ENCODE measurements at regions not wholly inside any gene's neighbourhood (a gene's known extent, or its start where the extent isn't known, plus 50 kb on each side); places are given as distances from the start of the nearest gene placed in this dataset.

GRCh38 chr6:48826152-48826515, 636.9 kb downstream of the MMUT start:
- Histone ChIP-seq H3K9me3 (no peaks in the 10 kb centered on the region), H3K27me3 (ENCODE audit: low read depth) (no peaks in the 10 kb centered on the region), H3K36me3 (replicated peaks) (no peaks in the 10 kb centered on the region), H3K4me1 (no peaks in the 10 kb centered on the region), H3K4me3 (no peak overlapping the region)
- in situ Hi-C loops (cut with MboI; ENCODE audit: low sequenced_read_pairs) = no loop called here
- no peak for DNase-seq (ENCODE audit: low spot score in 2 of 2)

DNA sequence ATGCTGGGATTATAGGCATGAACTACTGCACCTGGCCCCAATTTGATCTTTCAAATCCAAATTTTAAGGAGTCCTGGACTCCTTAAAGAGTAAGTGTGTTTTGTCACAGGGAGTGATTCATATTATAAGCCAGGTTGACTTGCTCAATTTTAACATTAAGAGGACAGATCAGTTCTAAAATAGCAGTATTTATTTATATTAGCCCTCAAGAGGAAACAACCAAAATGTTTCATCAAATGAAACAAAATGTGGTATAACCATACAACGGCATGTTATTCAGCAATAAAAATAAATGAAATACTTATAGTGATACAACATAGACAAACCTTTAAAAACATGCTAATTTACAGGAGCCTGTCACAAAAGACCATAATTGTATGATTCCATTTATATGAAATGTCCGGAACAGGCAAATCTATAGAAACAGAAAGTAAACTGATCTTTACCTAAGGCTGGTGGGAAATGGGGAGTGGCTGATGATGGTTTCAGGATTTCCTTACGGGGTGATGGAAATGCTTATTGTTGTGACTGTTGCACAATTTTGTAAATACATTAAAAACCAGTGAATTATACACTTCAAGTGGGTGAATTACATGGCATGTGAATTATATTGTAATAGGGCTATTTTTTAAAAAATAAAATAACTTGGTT, 637.4 kb downstream of the MMUT start:
- in situ Hi-C loops (cut with MboI; ENCODE audit: low sequenced_read_pairs) = no loop called here
- no peak for DNase-seq (ENCODE audit: low spot score in 2 of 2)
- no peaks in the 10 kb centered on the region for H3K27me3 ChIP-seq (ENCODE audit: low read depth)
- H3K4me1 ChIP-seq = no peaks in the 10 kb centered on the region
- no peaks in the 10 kb centered on the region for H3K36me3 ChIP-seq (replicated peaks)
- H3K9me3 ChIP-seq = no peaks in the 10 kb centered on the region
- no peak overlapping the region for H3K4me3 ChIP-seq

- Histone ChIP-seq H3K9me3 (no peaks in the 10 kb centered on the region), H3K36me3 (replicated peaks) (no peaks in the 10 kb centered on the region), H3K4me3 (no peak overlapping the region), H3K4me1 (no peaks in the 10 kb centered on the region), H3K27me3 (ENCODE audit: low read depth) (no peaks in the 10 kb centered on the region)
- in situ Hi-C loops (cut with MboI; ENCODE audit: low sequenced_read_pairs) = no loop called here
- no peak for DNase-seq (ENCODE audit: low spot score in 2 of 2)
Measured at GRCh38 chr6:48818052-48818412, 645.0 kb downstream of the MMUT start.

DNA sequence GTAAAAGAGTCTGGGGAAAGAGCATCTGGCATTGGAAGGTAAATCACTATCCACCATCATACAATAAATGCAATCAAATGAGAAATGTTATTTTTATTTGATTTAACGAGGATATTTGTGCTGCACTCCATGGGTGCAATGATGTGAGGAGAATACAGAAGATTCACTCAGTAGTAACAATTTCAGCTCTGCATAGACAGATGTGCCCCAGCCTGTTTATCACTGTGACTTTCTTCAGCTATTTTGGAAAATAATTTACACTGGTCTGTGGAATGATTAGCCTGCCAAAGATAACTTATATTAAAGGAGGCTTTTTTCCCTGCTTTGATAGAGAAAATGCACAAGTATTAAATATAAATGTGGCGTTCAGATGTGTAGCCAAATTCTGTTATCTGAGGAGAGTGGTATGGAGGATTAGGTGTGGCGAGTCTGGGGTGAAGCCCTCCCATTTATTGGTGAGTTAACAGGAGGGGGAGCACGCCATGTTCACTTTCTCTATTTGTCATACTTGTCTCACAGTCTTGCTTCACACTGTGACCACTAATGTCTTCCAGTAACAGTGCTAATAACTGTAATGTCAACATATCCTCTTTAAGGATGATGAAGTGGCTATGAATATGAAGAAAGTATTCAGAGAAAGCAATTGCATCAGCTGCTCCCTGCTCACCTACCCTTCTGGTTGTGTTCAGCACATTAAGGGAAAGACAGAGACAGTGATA, 645.6 kb downstream of the MMUT start:
- Histone ChIP-seq H3K9me3 (no peaks in the 10 kb centered on the region), H3K4me3 (no peak overlapping the region), H3K4me1 (no peaks in the 10 kb centered on the region), H3K27me3 (ENCODE audit: low read depth) (no peaks in the 10 kb centered on the region), H3K36me3 (replicated peaks) (no peaks in the 10 kb centered on the region)
- no peak for DNase-seq (ENCODE audit: low spot score in 2 of 2)
- in situ Hi-C loops (cut with MboI; ENCODE audit: low sequenced_read_pairs) = no loop called here

DNA sequence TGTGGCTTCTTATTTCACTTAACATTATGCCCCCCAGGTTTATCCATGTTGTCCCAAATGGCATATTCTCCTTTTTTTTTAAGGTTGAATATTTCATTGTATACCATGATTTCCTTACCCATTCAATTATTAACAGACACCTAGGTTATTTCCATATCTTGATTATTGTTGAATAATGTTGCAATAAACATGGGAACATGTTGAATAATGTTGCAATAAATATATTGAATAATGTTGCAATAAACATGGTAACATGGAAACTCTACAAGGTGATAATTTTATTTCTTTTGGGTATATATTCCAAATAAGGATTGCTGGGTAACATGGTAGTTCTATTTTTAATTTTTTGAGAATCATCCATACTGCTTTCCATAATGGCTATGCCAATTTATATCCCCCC, 648.1 kb downstream of the MMUT start:
- in situ Hi-C loops (cut with MboI; ENCODE audit: low sequenced_read_pairs) = no loop called here
- Histone ChIP-seq H3K36me3 (replicated peaks) (no peaks in the 10 kb centered on the region), H3K4me3 (no peak overlapping the region), H3K27me3 (ENCODE audit: low read depth) (no peaks in the 10 kb centered on the region), H3K9me3 (no peaks in the 10 kb centered on the region), H3K4me1 (no peaks in the 10 kb centered on the region)
- no peak for DNase-seq (ENCODE audit: low spot score in 2 of 2)

DNA sequence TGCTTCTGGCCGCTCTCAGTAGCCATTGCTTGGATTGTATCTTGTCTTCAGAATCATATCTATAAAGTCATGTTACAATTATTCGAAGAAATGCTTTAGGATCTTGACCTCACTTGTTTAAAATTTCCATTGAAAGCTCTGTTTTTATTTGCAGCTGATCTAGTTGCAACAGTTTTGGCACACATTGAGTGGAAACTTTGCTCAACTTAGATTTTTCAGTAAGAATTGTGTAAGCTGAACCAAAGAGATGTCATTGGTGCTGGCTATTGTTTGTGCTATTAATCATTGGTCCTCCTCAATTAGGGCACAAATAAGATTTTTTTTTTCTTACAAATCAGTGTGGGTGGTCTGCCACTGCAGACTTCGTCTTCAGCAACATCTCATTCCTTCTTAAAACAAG, 649.2 kb downstream of the MMUT start:
- H3K27me3 ChIP-seq (ENCODE audit: low read depth) = no peaks in the 10 kb centered on the region
- no peaks in the 10 kb centered on the region for H3K4me1 ChIP-seq
- in situ Hi-C loops (cut with MboI; ENCODE audit: low sequenced_read_pairs) = no loop called here
- no peaks in the 10 kb centered on the region for H3K36me3 ChIP-seq (replicated peaks)
- no peak overlapping the region for H3K4me3 ChIP-seq
- DNase-seq (ENCODE audit: low spot score in 2 of 2) = no peak
- no peaks in the 10 kb centered on the region for H3K9me3 ChIP-seq

DNA sequence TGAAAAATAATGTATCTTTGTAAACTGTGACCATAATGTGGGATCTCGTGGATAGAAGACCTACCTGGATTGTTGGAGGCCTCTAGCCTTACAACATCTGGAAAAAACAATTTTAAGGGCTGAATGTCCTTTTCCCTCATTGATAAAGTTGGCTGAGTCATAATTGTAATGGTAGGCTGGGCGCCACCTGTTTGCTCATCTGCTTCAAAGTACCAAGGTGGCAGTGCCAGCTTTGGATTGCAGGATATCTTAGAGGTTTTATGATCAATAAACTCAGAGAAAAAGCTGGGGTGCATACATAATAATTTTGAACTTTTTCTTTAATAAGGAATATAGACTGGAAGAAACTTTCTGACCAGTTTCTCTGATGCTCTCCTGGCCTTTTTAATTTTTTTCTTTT, 653.4 kb downstream of the MMUT start:
- Histone ChIP-seq H3K4me3 (no peak overlapping the region), H3K27me3 (ENCODE audit: low read depth) (no peaks in the 10 kb centered on the region), H3K4me1 (no peaks in the 10 kb centered on the region), H3K9me3 (no peaks in the 10 kb centered on the region), H3K36me3 (replicated peaks) (no peaks in the 10 kb centered on the region)
- in situ Hi-C loops (cut with MboI; ENCODE audit: low sequenced_read_pairs) = no loop called here
- DNase-seq (ENCODE audit: low spot score in 2 of 2) = no peak

- no peak overlapping the region for H3K4me3 ChIP-seq
- H3K4me1 ChIP-seq = no peaks in the 10 kb centered on the region
- no peaks in the 10 kb centered on the region for H3K36me3 ChIP-seq (replicated peaks)
- in situ Hi-C loops (cut with MboI; ENCODE audit: low sequenced_read_pairs) = no loop called here
- DNase-seq (ENCODE audit: low spot score in 2 of 2) = no peak
- H3K9me3 ChIP-seq = no peaks in the 10 kb centered on the region
- no peaks in the 10 kb centered on the region for H3K27me3 ChIP-seq (ENCODE audit: low read depth)
Measured at GRCh38 chr6:48809245-48809644, 653.8 kb downstream of the MMUT start.

DNA sequence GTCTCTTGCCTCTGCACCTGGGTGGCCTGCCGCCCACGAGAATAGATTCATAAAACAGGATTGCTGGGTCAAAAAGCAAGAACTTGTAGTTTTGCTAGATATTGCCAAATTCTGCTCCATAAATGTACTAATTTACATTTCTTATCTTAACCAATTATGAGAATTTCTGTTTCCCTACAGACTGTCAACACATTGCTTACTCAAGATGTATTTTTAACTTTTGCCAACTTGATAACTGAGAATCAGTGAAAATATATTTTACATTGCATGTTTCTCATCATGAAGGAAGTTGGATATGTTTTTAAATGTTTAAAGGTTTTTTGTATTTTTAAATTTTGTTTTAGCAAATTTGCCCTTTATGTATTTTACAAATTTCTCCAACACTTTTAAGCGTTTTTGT, 664.8 kb downstream of the MMUT start:
- Histone ChIP-seq H3K9me3 (no peaks in the 10 kb centered on the region), H3K4me1 (no peaks in the 10 kb centered on the region), H3K4me3 (no peak overlapping the region), H3K36me3 (replicated peaks) (no peaks in the 10 kb centered on the region), H3K27me3 (ENCODE audit: low read depth) (no peaks in the 10 kb centered on the region)
- in situ Hi-C loops (cut with MboI; ENCODE audit: low sequenced_read_pairs) = no loop called here
- no peak for DNase-seq (ENCODE audit: low spot score in 2 of 2)

DNA sequence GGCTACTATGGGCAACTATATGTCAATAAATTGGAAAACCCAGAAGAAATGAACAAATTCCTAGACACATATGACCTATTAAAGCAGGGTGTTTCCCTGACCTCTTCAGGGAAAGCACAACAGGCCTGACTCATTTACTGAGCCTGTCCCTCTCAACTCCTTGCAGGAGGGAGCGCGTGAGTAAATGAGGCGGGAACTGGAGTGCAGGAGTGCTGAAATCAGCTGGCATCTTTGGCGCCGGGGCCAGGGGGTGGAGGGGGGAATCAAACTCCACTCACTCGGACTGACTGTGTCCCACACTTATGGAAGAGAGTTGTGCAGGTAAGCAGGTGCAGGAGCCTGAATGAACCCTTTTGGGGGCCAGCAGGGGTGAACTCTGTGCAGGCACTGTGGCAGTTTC, 671.2 kb upstream of the PTCHD4 start:
- Histone ChIP-seq H3K4me3 (no peak overlapping the region), H3K36me3 (replicated peaks) (no peaks in the 10 kb centered on the region), H3K27me3 (ENCODE audit: low read depth) (no peaks in the 10 kb centered on the region), H3K9me3 (no peaks in the 10 kb centered on the region), H3K4me1 (no peaks in the 10 kb centered on the region)
- in situ Hi-C loops (cut with MboI; ENCODE audit: low sequenced_read_pairs) = no loop called here
- no peak for DNase-seq (ENCODE audit: low spot score in 2 of 2)

- Histone ChIP-seq H3K27me3 (ENCODE audit: low read depth) (no peaks in the 10 kb centered on the region), H3K36me3 (replicated peaks) (no peaks in the 10 kb centered on the region), H3K4me3 (no peak overlapping the region), H3K4me1 (no peaks in the 10 kb centered on the region), H3K9me3 (no peaks in the 10 kb centered on the region)
- in situ Hi-C loops (cut with MboI; ENCODE audit: low sequenced_read_pairs) = no loop called here
- no peak for DNase-seq (ENCODE audit: low spot score in 2 of 2)
Measured at GRCh38 chr6:48777411-48777810, 666.4 kb upstream of the PTCHD4 start.

DNA sequence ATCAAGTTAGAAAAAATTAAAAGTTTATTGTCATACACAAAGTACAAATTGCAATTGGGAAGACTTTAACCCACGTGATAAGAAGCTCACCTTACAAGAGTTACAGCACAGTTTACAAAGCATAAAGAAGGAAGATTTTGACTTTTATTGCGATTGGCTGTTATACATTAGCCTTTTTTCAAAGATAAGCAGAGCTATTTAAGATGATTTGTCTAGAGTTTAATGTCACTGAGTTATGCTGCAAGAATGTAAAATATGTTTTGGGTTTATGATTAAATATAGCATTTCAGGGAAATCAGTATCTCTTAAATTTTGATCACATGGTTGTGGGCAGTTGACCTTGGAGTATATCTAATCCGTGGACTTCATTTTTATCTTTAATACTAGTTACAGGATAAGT, 664.2 kb upstream of the PTCHD4 start:
- Histone ChIP-seq H3K27me3 (ENCODE audit: low read depth) (no peaks in the 10 kb centered on the region), H3K9me3 (no peaks in the 10 kb centered on the region), H3K4me1 (no peaks in the 10 kb centered on the region), H3K36me3 (replicated peaks) (no peaks in the 10 kb centered on the region), H3K4me3 (no peak overlapping the region)
- in situ Hi-C loops (cut with MboI; ENCODE audit: low sequenced_read_pairs) = no loop called here
- no peak for DNase-seq (ENCODE audit: low spot score in 2 of 2)

DNA sequence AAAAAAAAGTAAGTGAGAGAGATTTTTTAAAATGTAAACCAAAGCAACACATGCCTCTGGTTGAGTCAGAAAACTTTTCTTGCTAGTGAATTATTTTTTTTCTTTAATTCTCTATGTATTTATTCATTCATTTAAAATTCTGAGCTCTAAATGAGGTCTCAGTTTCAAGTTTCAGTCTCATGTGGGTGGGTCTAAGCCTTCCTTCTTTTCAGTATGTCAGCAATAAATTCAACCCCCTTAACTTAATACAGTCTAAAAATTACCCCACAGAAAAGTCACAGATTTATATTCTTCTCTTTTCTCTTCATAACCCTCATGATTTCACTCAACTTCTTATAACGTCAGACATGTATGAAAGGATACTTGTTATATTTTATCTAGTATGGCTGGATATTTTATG, 663.3 kb upstream of the PTCHD4 start:
- Histone ChIP-seq H3K36me3 (replicated peaks) (no peaks in the 10 kb centered on the region), H3K4me1 (no peaks in the 10 kb centered on the region), H3K27me3 (ENCODE audit: low read depth) (no peaks in the 10 kb centered on the region), H3K9me3 (no peaks in the 10 kb centered on the region), H3K4me3 (no peak overlapping the region)
- no peak for DNase-seq (ENCODE audit: low spot score in 2 of 2)
- in situ Hi-C loops (cut with MboI; ENCODE audit: low sequenced_read_pairs) = no loop called here

DNA sequence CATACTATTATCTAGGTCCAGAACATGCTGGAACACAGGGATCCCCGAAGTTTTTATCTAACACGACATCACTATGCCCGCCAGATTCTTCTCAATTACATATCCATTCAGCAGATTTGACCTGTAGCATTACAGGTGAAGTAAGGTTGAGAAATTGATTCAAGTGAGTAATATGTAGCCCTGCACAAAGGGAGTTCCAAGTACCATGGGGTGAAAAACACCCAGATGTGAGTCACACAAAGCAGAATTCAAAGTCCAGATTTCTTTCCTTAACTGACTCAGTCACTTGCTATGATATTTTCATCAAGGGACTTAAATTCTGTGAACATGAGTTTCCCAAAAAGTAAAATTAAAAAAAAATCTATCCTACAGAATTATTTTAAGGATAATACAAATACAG, 655.4 kb upstream of the PTCHD4 start:
- Histone ChIP-seq H3K4me1 (peaks cover 17% of the 10 kb centered on the region), H3K27me3 (ENCODE audit: low read depth) (no peaks in the 10 kb centered on the region), H3K9me3 (no peaks in the 10 kb centered on the region), H3K4me3 (no peak overlapping the region), H3K36me3 (replicated peaks) (no peaks in the 10 kb centered on the region)
- in situ Hi-C loops (cut with MboI; ENCODE audit: low sequenced_read_pairs) = loop anchor here (10.0 kb wide), 1 partner anchor 982 kb away; the partner anchor contains the start of gene OPN5
- DNase-seq (ENCODE audit: low spot score in 2 of 2) = no peak
